ENCODE measurements at regions not wholly inside any gene's neighbourhood (a gene's known extent, or its start where the extent isn't known, plus 50 kb on each side); places are given as distances from the start of the nearest gene placed in this dataset.

DNA sequence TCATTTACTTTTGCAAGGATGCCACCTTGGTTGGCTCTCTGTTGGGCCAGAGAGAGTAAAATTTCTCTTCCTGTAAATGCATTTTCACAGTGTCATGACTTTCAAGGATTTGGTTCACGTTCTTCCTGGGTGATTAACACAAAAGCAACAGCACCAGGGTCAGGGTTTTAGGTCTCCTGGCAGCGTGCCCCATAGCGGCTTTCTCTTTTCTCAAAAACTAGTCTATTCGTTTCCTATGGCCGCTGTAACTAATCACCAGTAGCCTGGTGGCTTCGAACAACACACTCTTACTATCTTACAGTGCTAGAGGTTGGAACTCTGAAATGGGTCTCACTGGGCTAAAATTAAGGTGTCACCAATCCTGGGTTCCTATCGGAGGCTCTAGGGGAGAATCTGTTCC, 56.3 kb upstream of the ACMSD start:
- H3K4me3 ChIP-seq (ENCODE audit: low read depth, low read length) = no peak overlapping the region
- no peaks in the 10 kb centered on the region for H3K36me3 ChIP-seq (ENCODE audit: control insufficient read depth, insufficient read depth, low read length)
- no peaks in the 10 kb centered on the region for H3K27me3 ChIP-seq (ENCODE audit: control insufficient read depth, insufficient read depth, low read length)
- H3K4me1 ChIP-seq (ENCODE audit: control insufficient read depth, insufficient read depth, low read length) = no peaks in the 10 kb centered on the region
- no peak overlapping the region for H3K27ac ChIP-seq (ENCODE audit: low read depth, low read length)
- no peak overlapping the region for H3K9ac ChIP-seq (ENCODE audit: low read length)
- H3K9me3 ChIP-seq (ENCODE audit: control insufficient read depth, insufficient read depth, low read depth, low read length) = no peaks in the 10 kb centered on the region

DNA sequence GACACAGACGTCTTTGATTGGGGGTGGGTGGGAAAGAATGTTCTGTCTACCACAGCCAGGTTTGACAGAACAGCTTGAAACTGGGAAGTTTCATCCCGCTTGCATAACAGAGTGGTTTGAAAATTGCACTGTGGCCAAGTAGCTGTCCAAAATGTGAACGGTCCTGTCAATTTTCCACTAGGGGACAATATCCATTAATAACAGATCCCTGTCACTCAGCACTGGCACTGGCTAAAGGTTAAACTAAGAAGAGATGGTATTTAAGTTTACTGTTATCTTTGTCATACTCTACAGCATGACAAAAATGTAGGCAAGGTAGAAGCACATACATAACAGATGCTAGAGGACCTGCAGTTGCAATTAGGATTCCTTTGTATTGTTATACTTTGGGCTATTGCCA, 55.6 kb upstream of the ACMSD start:
- Histone ChIP-seq H3K27ac (ENCODE audit: low read depth, low read length) (no peak overlapping the region), H3K4me3 (ENCODE audit: low read depth, low read length) (no peak overlapping the region), H3K9ac (ENCODE audit: low read length) (no peak overlapping the region), H3K9me3 (ENCODE audit: control insufficient read depth, insufficient read depth, low read depth, low read length) (no peaks in the 10 kb centered on the region), H3K36me3 (ENCODE audit: control insufficient read depth, insufficient read depth, low read length) (no peaks in the 10 kb centered on the region), H3K27me3 (ENCODE audit: control insufficient read depth, insufficient read depth, low read length) (no peaks in the 10 kb centered on the region), H3K4me1 (ENCODE audit: control insufficient read depth, insufficient read depth, low read length) (no peaks in the 10 kb centered on the region)

DNA sequence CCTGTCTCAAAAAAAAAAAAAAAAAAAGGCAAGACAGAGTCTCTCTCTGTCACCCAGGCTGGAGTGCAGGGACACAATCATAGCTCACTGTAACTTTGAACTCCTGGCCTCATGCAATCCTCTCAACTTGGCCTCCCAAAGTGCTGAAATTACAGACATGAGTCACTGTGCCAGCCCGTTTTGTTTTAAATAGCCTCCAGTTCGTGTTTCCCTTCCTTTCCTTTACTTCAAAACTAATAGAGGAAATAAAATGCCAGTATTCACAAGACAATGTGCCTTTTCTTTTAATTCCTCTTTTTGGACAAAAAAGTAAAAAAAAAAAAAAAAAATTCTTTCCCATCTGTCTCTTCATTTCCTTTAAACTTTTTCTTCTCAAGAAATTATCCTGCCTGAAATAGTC, 54.5 kb upstream of the ACMSD start:
- no peak overlapping the region for H3K4me3 ChIP-seq (ENCODE audit: low read depth, low read length)
- no peaks in the 10 kb centered on the region for H3K9me3 ChIP-seq (ENCODE audit: control insufficient read depth, insufficient read depth, low read depth, low read length)
- no peak overlapping the region for H3K9ac ChIP-seq (ENCODE audit: low read length)
- no peaks in the 10 kb centered on the region for H3K4me1 ChIP-seq (ENCODE audit: control insufficient read depth, insufficient read depth, low read length)
- H3K36me3 ChIP-seq (ENCODE audit: control insufficient read depth, insufficient read depth, low read length) = no peaks in the 10 kb centered on the region
- H3K27ac ChIP-seq (ENCODE audit: low read depth, low read length) = no peak overlapping the region
- H3K27me3 ChIP-seq (ENCODE audit: control insufficient read depth, insufficient read depth, low read length) = no peaks in the 10 kb centered on the region

DNA sequence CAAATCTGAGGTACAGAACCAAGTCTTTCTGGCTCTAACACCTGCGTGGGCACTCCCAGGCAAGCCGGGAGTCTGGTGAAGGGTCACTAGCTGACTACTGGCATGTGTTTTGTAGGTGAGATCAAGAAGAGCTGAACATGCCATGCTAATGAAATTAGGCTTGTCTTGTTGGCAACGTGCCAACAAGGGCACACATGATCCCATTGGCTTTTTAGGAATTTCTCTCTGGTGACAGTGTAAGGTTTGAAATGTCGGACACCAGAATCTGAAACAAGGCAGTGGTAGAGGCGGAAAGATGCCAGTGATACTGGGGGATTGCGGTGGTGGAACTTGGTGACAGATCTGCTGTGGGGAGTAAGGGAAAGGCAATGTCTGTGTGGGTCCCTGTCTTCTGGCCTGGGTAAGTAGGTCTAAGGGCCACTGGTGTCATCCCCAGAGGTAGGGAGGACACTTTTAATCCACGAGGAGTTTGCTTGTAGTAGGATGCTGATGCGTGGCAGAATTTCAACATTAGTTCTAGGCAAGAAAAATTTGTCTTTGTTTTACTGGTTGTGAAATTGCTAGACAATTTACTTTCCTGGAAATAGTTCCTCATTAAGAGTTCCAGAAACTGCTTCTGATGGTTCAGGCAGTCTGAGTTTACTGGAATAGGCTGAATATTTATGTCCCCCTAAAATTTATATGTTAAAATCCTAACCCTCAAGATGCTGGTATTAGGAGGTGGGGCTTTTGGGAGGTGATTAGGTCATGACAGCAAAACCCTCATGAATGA, 52.6 kb upstream of the ACMSD start:
- Histone ChIP-seq H3K27ac (ENCODE audit: low read depth, low read length) (no peak overlapping the region), H3K4me1 (ENCODE audit: control insufficient read depth, insufficient read depth, low read length) (no peaks in the 10 kb centered on the region), H3K4me3 (ENCODE audit: low read depth, low read length) (no peak overlapping the region), H3K27me3 (ENCODE audit: control insufficient read depth, insufficient read depth, low read length) (no peaks in the 10 kb centered on the region), H3K9me3 (ENCODE audit: control insufficient read depth, insufficient read depth, low read depth, low read length) (no peaks in the 10 kb centered on the region), H3K36me3 (ENCODE audit: control insufficient read depth, insufficient read depth, low read length) (no peaks in the 10 kb centered on the region), H3K9ac (ENCODE audit: low read length) (no peak overlapping the region)

DNA sequence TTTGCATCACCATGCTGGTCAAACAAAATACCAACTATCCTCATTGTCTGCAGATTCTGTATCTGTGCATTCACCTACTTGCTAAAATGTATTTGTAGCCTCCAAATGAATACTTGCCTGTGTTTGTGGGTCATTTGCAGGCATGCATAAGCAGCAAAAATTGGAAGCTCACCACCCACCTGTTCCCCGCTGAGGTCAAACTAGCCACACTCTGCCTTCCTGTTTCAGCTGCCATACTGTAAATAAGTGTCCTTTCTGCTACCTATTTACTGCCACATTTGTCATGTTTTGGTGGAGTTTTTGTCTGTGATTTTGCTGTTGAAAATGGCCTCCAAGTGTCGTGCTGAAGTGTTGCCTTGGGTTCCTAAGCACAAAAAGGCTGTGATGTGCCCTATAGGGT, 50.0 kb upstream of the ACMSD start:
- no peaks in the 10 kb centered on the region for H3K9me3 ChIP-seq (ENCODE audit: control insufficient read depth, insufficient read depth, low read depth, low read length)
- no peak overlapping the region for H3K4me3 ChIP-seq (ENCODE audit: low read depth, low read length)
- H3K27me3 ChIP-seq (ENCODE audit: control insufficient read depth, insufficient read depth, low read length) = no peaks in the 10 kb centered on the region
- no peaks in the 10 kb centered on the region for H3K4me1 ChIP-seq (ENCODE audit: control insufficient read depth, insufficient read depth, low read length)
- no peak overlapping the region for H3K9ac ChIP-seq (ENCODE audit: low read length)
- H3K27ac ChIP-seq (ENCODE audit: low read depth, low read length) = no peak overlapping the region
- H3K36me3 ChIP-seq (ENCODE audit: control insufficient read depth, insufficient read depth, low read length) = no peaks in the 10 kb centered on the region

All from HUES6 (cell line).